Neural progenitor cell (in vitro differentiated cells): ENCODE measurements at regions not wholly inside any gene's neighbourhood (a gene's known extent, or its start where the extent isn't known, plus 50 kb on each side); places are given as distances from the start of the nearest gene placed in this dataset.

Experiments used
- DNase-seq: peaks from one replicate; pipeline ENCODE4 v3.0.0-alpha.2; 2016; ENCODE audit warnings: low spot score
- H2AFZ ChIP-seq: fragments of 200-600 bp; sonication (generic); replicated peaks from 2 replicates; pipeline ENCODE4 v1.6.1; 2016; ENCODE audit warnings: antibody characterized with exemption
- H3F3A ChIP-seq: fragments of 200-600 bp; sonication (generic); 2 replicates; pipeline ENCODE4 v1.6.1; 2016; ENCODE audit warnings: antibody characterized with exemption, low read depth
- H3K27ac ChIP-seq: fragments of 200-600 bp; sonication (generic); 2 replicates; pipeline ENCODE4 v1.5.1; 2016; ENCODE audit warnings: mild to moderate bottlenecking
- H3K27me3 ChIP-seq: fragments of 200-600 bp; sonication (generic); 2 replicates; pipeline ENCODE4 v1.6.1; 2016; ENCODE audit warnings: mild to moderate bottlenecking, moderate library complexity
- H3K36me3 ChIP-seq: fragments of 200-600 bp; sonication (generic); 2 replicates; pipeline ENCODE4 v1.5.1; 2016
- H3K4me1 ChIP-seq: fragments of 200-600 bp; sonication (generic); 2 replicates; pipeline ENCODE4 v1.6.1; 2016; ENCODE audit warnings: mixed run types
- H3K4me2 ChIP-seq: fragments of 200-600 bp; sonication (generic); 2 replicates; pipeline ENCODE4 v1.6.1; 2016
- H3K4me3 ChIP-seq: fragments of 200-600 bp; sonication (generic); 2 replicates; pipeline ENCODE4 v1.5.1; 2016
- H3K79me2 ChIP-seq: fragments of 200-600 bp; sonication (generic); 2 replicates; pipeline ENCODE4 v1.6.1; 2016; ENCODE audit warnings: low read depth
- H3K9ac ChIP-seq: fragments of 200-600 bp; sonication (generic); 2 replicates; pipeline ENCODE4 v1.6.1; 2016
- H3K9me3 ChIP-seq: fragments of 200-600 bp; sonication (generic); 2 replicates; pipeline ENCODE4 v1.5.1; 2016; ENCODE audit warnings: low read depth
- H4K20me1 ChIP-seq: fragments of 200-600 bp; sonication (generic); 2 replicates; pipeline ENCODE4 v1.6.1; 2016; ENCODE audit warnings: low read depth
- H3K27ac Mint-ChIP-seq: 3 replicates; pipeline ENCODE4 v1.8.0; 2021; ENCODE audit warnings: mixed read lengths
- H3K27me3 Mint-ChIP-seq: 2 replicates; pipeline ENCODE4 v1.8.0; 2022; ENCODE audit warnings: low read depth, mild to moderate bottlenecking, inconsistent platforms, moderate library complexity, mixed read lengths; ENCODE audit not compliant: insufficient read depth
- H3K36me3 Mint-ChIP-seq: 3 replicates; pipeline ENCODE4 v1.8.0; 2021; ENCODE audit warnings: mixed read lengths
- H3K4me1 Mint-ChIP-seq: 3 replicates; pipeline ENCODE4 v1.8.0; 2021; ENCODE audit warnings: mixed read lengths
- H3K4me3 Mint-ChIP-seq: 3 replicates; pipeline ENCODE4 v1.8.0; 2021; ENCODE audit warnings: mild to moderate bottlenecking, moderate library complexity, mixed read lengths
- H3K9me3 Mint-ChIP-seq: 3 replicates; pipeline ENCODE4 v1.8.0; 2020; ENCODE audit warnings: mixed read lengths
- CTCF ChIP-seq: fragments of 200-600 bp; sonication (generic); IDR thresholded peaks from 2 replicates; pipeline ENCODE4 v1.5.1; 2017; ENCODE audit warnings: antibody characterized with exemption, mild to moderate bottlenecking
- EZH2 ChIP-seq: fragments of 200-600 bp; sonication (generic); IDR thresholded peaks from 2 replicates; pipeline ENCODE4 v1.6.1; 2017; ENCODE audit warnings: antibody characterized with exemption, mild to moderate bottlenecking, moderate library complexity
- EZH2phosphoT487 ChIP-seq: fragments of 200-600 bp; sonication (generic); IDR thresholded peaks from 2 replicates; pipeline ENCODE4 v1.6.1; 2017; ENCODE audit warnings: antibody characterized with exemption

DNA sequence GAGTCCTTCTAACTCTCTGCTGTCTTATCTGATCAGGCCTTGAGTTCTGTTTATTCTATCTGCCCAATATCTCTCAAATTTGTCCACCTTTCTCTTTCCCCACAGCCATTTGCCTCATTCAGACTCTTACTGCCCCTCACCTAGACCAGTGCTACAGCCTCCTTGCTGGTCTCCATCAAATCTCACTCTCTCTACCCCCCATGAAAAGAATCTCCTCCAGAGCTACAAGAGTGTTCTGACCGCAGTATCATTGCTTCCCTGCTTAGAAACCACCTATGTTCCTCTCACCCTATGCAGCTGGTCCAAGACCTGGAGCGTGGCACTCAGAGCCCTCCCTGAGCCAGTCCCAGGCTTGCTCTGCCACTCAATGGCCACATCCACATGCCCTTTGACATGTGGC lies 231.0 kb upstream of the JUN start:
- no peak overlapping the region for H3K4me3 Mint-ChIP-seq
- no peak overlapping the region for H3K27ac Mint-ChIP-seq
- Histone ChIP-seq H4K20me1 (no peaks in the 10 kb centered on the region), H3K9me3 (no peaks in the 10 kb centered on the region), H3K9ac (no peak overlapping the region), H3K4me1 (peaks cover 17% of the 10 kb centered on the region), H3K79me2 (no peaks in the 10 kb centered on the region), H3K4me2 (no peak overlapping the region), H2AFZ (no peak overlapping the region), H3F3A (peaks cover 8% of the 10 kb centered on the region), H3K4me3 (no peak overlapping the region), H3K27me3 (peaks cover 58% of the 10 kb centered on the region), H3K27ac (no peak overlapping the region), H3K36me3 (no peaks in the 10 kb centered on the region)
- peaks cover 3% of the 10 kb centered on the region for H3K9me3 Mint-ChIP-seq
- H3K36me3 Mint-ChIP-seq, result no peaks in the 10 kb centered on the region
- peaks cover 51% of the 10 kb centered on the region for H3K4me1 Mint-ChIP-seq
- TF ChIP-seq CTCF (no peak), EZH2phosphoT487 (no peak), EZH2 (no peak)
- no peak for DNase-seq
- H3K27me3 Mint-ChIP-seq, result peaks cover 7% of the 10 kb centered on the region

- peaks cover 50% of the 10 kb centered on the region for H3K27me3 ChIP-seq
- no peaks in the 10 kb centered on the region for H3K79me2 ChIP-seq
- H3K4me2 ChIP-seq, result no peak overlapping the region
- H3K4me3 ChIP-seq, result no peak overlapping the region
- H3K9ac ChIP-seq, result no peak overlapping the region
- no peak overlapping the region for H3K27ac ChIP-seq
- H4K20me1 ChIP-seq, result no peaks in the 10 kb centered on the region
- Mint-ChIP-seq H3K9me3 (peaks cover 3% of the 10 kb centered on the region), H3K4me3 (no peak overlapping the region), H3K36me3 (no peaks in the 10 kb centered on the region), H3K27me3 (peaks cover 7% of the 10 kb centered on the region), H3K27ac (no peak overlapping the region), H3K4me1 (peaks cover 51% of the 10 kb centered on the region)
- no peak for DNase-seq
- TF ChIP-seq EZH2phosphoT487 (no peak), EZH2 (no peak), CTCF (no peak)
- H2AFZ ChIP-seq, result no peak overlapping the region
- peaks cover 8% of the 10 kb centered on the region for H3F3A ChIP-seq
- H3K9me3 ChIP-seq, result no peaks in the 10 kb centered on the region
- no peaks in the 10 kb centered on the region for H3K36me3 ChIP-seq
- H3K4me1 ChIP-seq, result peaks cover 17% of the 10 kb centered on the region
These were observed 231.9 kb upstream of the JUN start for GRCh38 chr1:59015708-59016107.

DNA sequence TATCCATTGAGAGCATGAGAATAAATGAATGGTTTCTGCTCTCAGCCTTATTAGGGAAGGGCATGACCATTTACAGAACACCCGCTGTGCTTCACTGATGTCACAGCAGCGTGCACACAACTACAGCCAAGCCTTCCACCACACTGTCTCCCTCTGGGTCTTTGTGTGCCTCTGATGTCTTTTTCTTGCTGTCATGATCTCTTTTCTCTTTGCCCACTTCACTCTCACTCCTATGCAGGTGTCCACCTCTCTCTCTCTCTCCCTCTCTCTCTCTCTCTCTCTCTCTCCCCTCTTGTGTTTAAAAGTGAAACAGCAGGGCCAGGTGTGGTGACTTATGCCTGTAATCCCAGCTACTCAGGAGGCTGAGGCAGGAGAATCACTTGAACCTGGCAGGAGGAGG lies 232.5 kb upstream of the JUN start:
- Histone ChIP-seq H3K4me3 (no peak overlapping the region), H3K79me2 (no peaks in the 10 kb centered on the region), H3K27ac (no peak overlapping the region), H3F3A (peaks cover 4% of the 10 kb centered on the region), H2AFZ (no peak overlapping the region), H3K9me3 (no peaks in the 10 kb centered on the region), H4K20me1 (no peaks in the 10 kb centered on the region), H3K9ac (no peak overlapping the region), H3K27me3 (peaks cover 44% of the 10 kb centered on the region), H3K4me2 (no peak overlapping the region), H3K36me3 (no peaks in the 10 kb centered on the region), H3K4me1 (peaks cover 15% of the 10 kb centered on the region)
- no peaks in the 10 kb centered on the region for H3K36me3 Mint-ChIP-seq
- peaks cover 7% of the 10 kb centered on the region for H3K27me3 Mint-ChIP-seq
- no peak for DNase-seq
- no peak for TF ChIP-seq EZH2
- TF ChIP-seq CTCF, result no peak
- no peak for TF ChIP-seq EZH2phosphoT487
- H3K4me3 Mint-ChIP-seq, result no peak overlapping the region
- no peak overlapping the region for H3K27ac Mint-ChIP-seq
- H3K9me3 Mint-ChIP-seq, result peaks cover 3% of the 10 kb centered on the region
- peaks cover 44% of the 10 kb centered on the region for H3K4me1 Mint-ChIP-seq
